Smooth muscle cell (in vitro differentiated cells): ENCODE measurements at regions not wholly inside any gene's neighbourhood (a gene's known extent, or its start where the extent isn't known, plus 50 kb on each side); places are given as distances from the start of the nearest gene placed in this dataset.

ENCODE experiments used
- DNase-seq: peaks from one replicate; lab custom pipeline; 2025; ENCODE audit not compliant: unreplicated experiment; lab: John Stamatoyannopoulos, UW
- H2AFZ ChIP-seq: fragments of 200-600 bp; sonication (generic); 2 replicates; pipeline ENCODE4 v1.6.0; 2016; ENCODE audit warnings: antibody characterized with exemption, low read depth, mild to moderate bottlenecking
- H3F3A ChIP-seq: fragments of 200-600 bp; sonication (generic); 2 replicates; pipeline ENCODE4 v1.6.0; 2017; ENCODE audit warnings: antibody characterized with exemption, low read depth
- H3K27ac ChIP-seq: fragments of 200-600 bp; sonication (generic); 2 replicates; pipeline ENCODE4 v1.5.1; 2016; ENCODE audit warnings: low read depth, mild to moderate bottlenecking
- H3K27me3 ChIP-seq: fragments of 200-600 bp; sonication (generic); 2 replicates; pipeline ENCODE4 v1.6.1; 2016; ENCODE audit warnings: low read depth, mild to moderate bottlenecking
- H3K36me3 ChIP-seq: fragments of 200-600 bp; sonication (generic); 2 replicates; pipeline ENCODE4 v1.5.1; 2016; ENCODE audit warnings: low read depth
- H3K4me1 ChIP-seq: fragments of 200-600 bp; sonication (generic); 2 replicates; pipeline ENCODE4 v1.5.1; 2016; ENCODE audit warnings: low read depth
- H3K4me2 ChIP-seq: fragments of 200-600 bp; sonication (generic); 2 replicates; pipeline ENCODE4 v1.6.0; 2016; ENCODE audit warnings: mild to moderate bottlenecking
- H3K4me3 ChIP-seq: fragments of 200-600 bp; sonication (generic); 2 replicates; pipeline ENCODE4 v1.5.1; 2016; ENCODE audit warnings: mild to moderate bottlenecking
- H3K79me2 ChIP-seq: fragments of 200-600 bp; sonication (generic); 2 replicates; pipeline ENCODE4 v1.6.0; 2016; ENCODE audit warnings: low read depth, mild to moderate bottlenecking
- H3K9ac ChIP-seq: fragments of 200-600 bp; sonication (generic); 2 replicates; pipeline ENCODE4 v1.6.0; 2016; ENCODE audit warnings: low read depth
- H3K9me3 ChIP-seq: fragments of 200-600 bp; sonication (generic); replicated peaks from 2 replicates; pipeline ENCODE4 v1.5.1; 2016; ENCODE audit warnings: low read depth
- H4K20me1 ChIP-seq: fragments of 200-600 bp; sonication (generic); 2 replicates; pipeline ENCODE4 v1.6.0; 2016; ENCODE audit warnings: low read depth
- WGBS: methylation state at CpG from one replicate; pipeline ENCODE4 v1.1.7; 2016; ENCODE audit warnings: low lambda C conversion rate; 5-methylcytosine and 5-hydroxymethylcytosine counted together
- TF ChIP-seq, protein P1 (sequence below): fragments of 200-600 bp; sonication (generic); IDR thresholded peaks from 2 replicates; pipeline ENCODE4 v1.5.1; 2017; ENCODE audit warnings: borderline replicate concordance, mild to moderate bottlenecking, antibody characterized with exemption; ENCODE audit not compliant: insufficient read depth, poor library complexity, severe bottlenecking

DNA sequence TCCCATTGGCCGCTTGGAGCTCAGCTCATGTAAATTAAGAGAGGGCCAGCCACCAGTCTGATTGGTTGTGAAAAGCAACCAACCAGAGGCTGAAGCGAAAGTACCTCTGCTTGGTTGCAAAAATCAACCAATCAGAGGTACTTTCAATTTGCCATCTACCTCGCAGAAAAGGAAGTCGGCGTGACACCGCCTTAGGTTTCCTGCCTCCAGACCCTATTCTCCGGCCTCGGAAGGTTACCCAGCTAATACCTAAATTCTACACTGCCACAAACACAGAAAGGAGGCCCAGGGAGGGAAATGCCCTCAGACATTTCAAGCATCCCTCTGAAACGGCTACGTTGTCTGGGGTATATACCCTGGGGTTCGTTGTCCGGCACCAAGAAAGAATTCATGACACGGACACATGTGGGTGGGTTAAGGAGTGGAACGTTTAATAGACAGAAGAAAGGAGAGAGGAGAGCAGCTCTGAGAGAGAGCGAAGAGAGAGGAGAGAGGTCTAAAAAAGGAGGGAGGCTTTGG is 481.3 kb downstream of the TMEM114 start:
- TF ChIP-seq, protein P1, sequence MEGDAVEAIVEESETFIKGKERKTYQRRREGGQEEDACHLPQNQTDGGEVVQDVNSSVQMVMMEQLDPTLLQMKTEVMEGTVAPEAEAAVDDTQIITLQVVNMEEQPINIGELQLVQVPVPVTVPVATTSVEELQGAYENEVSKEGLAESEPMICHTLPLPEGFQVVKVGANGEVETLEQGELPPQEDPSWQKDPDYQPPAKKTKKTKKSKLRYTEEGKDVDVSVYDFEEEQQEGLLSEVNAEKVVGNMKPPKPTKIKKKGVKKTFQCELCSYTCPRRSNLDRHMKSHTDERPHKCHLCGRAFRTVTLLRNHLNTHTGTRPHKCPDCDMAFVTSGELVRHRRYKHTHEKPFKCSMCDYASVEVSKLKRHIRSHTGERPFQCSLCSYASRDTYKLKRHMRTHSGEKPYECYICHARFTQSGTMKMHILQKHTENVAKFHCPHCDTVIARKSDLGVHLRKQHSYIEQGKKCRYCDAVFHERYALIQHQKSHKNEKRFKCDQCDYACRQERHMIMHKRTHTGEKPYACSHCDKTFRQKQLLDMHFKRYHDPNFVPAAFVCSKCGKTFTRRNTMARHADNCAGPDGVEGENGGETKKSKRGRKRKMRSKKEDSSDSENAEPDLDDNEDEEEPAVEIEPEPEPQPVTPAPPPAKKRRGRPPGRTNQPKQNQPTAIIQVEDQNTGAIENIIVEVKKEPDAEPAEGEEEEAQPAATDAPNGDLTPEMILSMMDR = no peak
- Histone ChIP-seq H3K9me3 (no peaks in the 10 kb centered on the region), H3K4me2 (no peak overlapping the region), H2AFZ (no peak overlapping the region), H3K27me3 (no peaks in the 10 kb centered on the region), H3K4me1 (no peaks in the 10 kb centered on the region), H3K9ac (no peak overlapping the region), H3K79me2 (no peaks in the 10 kb centered on the region), H3K4me3 (no peak overlapping the region), H3K27ac (no peak overlapping the region), H4K20me1 (no peaks in the 10 kb centered on the region), H3F3A (no peaks in the 10 kb centered on the region), H3K36me3 (no peaks in the 10 kb centered on the region)
- WGBS = 93% methylated on average over 15 of the region's 15 CpGs
- DNase-seq = no peak

DNA sequence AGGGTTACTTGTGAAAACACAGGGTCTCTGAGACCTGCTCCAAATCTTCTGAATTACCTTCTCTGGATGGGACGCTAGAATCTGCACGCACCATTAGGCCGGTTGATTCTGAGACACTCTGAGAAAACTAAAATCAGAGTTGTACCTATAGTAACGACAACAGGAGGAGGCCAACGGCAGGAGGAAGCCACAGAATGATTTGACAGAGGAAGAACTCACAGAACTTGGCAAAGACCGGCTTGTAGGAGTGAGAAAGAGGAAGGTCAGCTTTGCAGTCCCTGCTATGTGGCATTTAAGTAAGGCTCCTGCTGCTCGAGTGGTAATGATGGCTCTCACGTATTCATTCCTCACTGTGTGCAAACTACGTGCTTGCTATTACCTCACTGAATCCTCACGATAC is 483.0 kb downstream of the TMEM114 start:
- Histone ChIP-seq H3K4me3 (no peak overlapping the region), H3K27me3 (no peaks in the 10 kb centered on the region), H3F3A (no peaks in the 10 kb centered on the region), H3K36me3 (no peaks in the 10 kb centered on the region), H3K27ac (no peak overlapping the region), H4K20me1 (no peaks in the 10 kb centered on the region), H3K79me2 (no peaks in the 10 kb centered on the region), H3K4me1 (no peaks in the 10 kb centered on the region), H3K9me3 (no peaks in the 10 kb centered on the region), H3K4me2 (no peak overlapping the region), H3K9ac (no peak overlapping the region), H2AFZ (no peak overlapping the region)
- DNase-seq = no peak
- 86% methylated on average over 10 of the region's 10 CpGs for WGBS
- TF ChIP-seq, protein P1 = no peak

DNA sequence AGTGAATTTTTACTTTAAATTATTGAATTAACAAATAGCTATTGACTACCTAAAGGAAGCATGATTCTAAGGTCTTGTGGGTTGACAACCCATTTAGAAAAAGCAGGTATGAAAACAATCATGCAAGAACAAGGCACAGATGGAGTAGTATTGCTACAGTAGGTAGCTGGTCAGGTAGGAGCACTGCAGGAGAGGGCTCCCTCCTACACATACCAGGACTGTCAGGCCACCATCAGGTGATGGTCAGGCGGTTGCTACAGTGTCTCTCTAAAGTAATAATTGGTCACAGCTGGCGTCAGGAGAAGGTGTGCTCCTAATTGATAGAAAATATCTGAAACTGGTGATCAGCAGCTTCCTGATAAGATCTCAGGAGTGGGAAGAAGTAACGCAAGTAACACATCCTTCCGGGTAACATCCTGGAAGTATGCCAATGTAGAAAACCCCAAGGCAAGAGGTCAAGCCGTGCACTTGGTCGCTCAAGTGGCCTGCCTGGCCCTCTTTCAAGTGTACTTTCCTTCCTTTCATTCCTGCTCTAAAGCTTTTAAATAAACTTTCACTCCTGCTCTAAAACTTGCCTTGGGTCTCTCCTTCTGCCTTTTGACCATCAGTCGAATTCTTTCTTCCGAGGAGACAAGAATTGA is 486.5 kb downstream of the TMEM114 start:
- Histone ChIP-seq H3K36me3 (no peaks in the 10 kb centered on the region), H3K79me2 (no peaks in the 10 kb centered on the region), H3K4me3 (no peak overlapping the region), H2AFZ (no peak overlapping the region), H3F3A (no peaks in the 10 kb centered on the region), H3K9ac (no peak overlapping the region), H3K9me3 (no peaks in the 10 kb centered on the region), H3K4me1 (no peaks in the 10 kb centered on the region), H3K4me2 (no peak overlapping the region), H3K27ac (no peak overlapping the region), H4K20me1 (no peaks in the 10 kb centered on the region), H3K27me3 (no peaks in the 10 kb centered on the region)
- WGBS = 87% methylated on average over 8 of the region's 8 CpGs
- DNase-seq = no peak
- TF ChIP-seq, protein P1 = no peak

DNA sequence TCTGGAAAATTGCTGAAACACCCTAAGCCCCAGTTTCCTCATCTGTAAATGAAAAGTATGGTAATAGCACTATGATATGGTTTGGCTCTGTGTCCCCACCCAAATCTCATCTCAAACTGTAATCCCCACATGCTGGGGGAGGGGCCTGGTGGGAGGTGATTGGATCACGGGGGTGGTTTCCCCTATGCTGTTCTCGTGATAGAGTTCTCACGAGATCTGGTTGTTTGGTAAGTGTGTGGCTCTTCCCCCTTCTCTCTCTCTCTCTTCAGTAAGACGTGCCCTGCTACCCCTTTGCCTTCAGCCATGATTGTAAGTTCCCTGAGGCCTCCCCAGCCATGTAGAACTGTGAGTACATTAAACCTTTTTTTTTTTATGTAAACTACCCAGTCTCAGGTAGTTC is 490.7 kb downstream of the TMEM114 start:
- WGBS = 81% methylated on average over 4 of the region's 4 CpGs
- Histone ChIP-seq H3K9ac (no peak overlapping the region), H3K9me3 (no peaks in the 10 kb centered on the region), H3K36me3 (no peaks in the 10 kb centered on the region), H3K4me2 (no peak overlapping the region), H4K20me1 (no peaks in the 10 kb centered on the region), H3K27ac (no peak overlapping the region), H3K79me2 (no peaks in the 10 kb centered on the region), H3K4me1 (no peaks in the 10 kb centered on the region), H3K27me3 (no peaks in the 10 kb centered on the region), H3F3A (no peaks in the 10 kb centered on the region), H3K4me3 (no peak overlapping the region), H2AFZ (no peak overlapping the region)
- TF ChIP-seq, protein P1 = no peak
- no peak for DNase-seq
